ENCODE measurements at regions not wholly inside any gene's neighbourhood (a gene's known extent, or its start where the extent isn't known, plus 50 kb on each side); places are given as distances from the start of the nearest gene placed in this dataset.
"Not testable (repeated sequence)": the region's sequence is repeated elsewhere in the genome, so short reads cannot be mapped to it uniquely, and the experiment has no call there.

DNA sequence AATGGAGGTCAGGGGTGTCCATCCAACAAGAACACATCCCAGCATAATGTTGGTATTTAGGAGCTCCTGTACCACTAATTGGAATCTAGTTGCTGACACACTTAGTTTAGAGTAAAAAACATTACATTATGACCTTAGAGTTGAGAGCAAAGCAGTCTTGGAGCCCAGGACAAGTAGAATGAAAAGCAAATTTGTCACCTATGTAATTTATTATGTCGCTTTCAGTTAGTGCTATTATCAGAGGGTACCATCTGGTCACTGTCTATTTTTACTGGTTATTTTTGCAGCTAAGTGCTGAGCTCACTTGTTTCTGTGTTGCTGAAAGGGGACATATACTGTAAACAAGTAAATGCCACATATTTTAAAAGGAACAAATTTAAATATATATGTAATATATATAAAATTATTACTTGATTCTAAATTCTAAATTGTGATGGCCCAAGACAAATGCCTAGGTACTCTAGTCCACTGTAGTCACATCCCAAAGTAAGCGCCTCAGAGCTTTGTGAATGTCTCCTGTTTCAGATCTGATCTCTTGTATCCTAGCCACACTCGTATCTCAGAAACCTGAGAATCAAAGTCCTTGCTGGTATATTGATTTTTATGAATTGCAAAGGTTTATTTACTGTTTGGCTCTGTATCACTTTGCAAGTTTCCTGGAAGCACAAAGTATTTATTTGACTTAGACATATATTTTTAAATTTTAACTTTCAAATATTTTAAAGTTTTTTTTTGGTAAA is 148.6 kb upstream of the MAN1A1 start:
- TF ChIP-seq, protein P1, sequence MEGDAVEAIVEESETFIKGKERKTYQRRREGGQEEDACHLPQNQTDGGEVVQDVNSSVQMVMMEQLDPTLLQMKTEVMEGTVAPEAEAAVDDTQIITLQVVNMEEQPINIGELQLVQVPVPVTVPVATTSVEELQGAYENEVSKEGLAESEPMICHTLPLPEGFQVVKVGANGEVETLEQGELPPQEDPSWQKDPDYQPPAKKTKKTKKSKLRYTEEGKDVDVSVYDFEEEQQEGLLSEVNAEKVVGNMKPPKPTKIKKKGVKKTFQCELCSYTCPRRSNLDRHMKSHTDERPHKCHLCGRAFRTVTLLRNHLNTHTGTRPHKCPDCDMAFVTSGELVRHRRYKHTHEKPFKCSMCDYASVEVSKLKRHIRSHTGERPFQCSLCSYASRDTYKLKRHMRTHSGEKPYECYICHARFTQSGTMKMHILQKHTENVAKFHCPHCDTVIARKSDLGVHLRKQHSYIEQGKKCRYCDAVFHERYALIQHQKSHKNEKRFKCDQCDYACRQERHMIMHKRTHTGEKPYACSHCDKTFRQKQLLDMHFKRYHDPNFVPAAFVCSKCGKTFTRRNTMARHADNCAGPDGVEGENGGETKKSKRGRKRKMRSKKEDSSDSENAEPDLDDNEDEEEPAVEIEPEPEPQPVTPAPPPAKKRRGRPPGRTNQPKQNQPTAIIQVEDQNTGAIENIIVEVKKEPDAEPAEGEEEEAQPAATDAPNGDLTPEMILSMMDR (IDR thresholded peaks at IDR 0.05): no peak
- Mint-ChIP-seq H3K4me1 (ENCODE audit: low read depth) (no peaks in the 10 kb centered on the region), H3K27me3 (ENCODE audit: low read depth) (peaks cover 34% of the 10 kb centered on the region), H3K9me3 (ENCODE audit: low read depth) (peaks cover 6% of the 10 kb centered on the region), H3K27ac (ENCODE audit: unreplicated experiment) (no peak overlapping the region), H3K4me3 (ENCODE audit: unreplicated experiment) (no peak overlapping the region), H3K36me3 (ENCODE audit: low read depth) (no peaks in the 10 kb centered on the region)
- DNase-seq (ENCODE audit: low spot score): no peak

DNA sequence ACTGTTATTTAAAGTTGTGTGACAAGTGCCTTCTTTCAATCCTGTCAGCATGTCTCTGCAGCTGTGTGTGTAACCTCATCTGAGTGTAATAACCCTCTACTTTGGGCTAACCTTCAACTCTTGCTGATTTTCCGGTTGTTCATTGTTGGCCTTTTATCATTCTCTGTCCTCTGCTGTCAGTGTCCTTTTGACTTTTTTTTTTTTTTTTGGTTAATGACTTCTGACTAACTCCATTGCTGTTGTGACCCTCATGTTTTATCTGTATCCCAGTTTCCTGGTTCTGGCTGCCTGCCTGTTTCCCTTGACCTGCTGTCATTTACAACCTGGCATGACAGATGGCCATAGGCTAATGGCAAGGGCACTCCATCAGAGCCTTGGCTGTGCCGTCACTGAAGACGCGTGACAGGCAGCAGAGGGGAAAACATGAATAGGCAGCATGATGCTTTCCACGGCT is 145.7 kb upstream of the MAN1A1 start:
- Mint-ChIP-seq H3K4me3 (ENCODE audit: unreplicated experiment) (no peak overlapping the region), H3K27ac (ENCODE audit: unreplicated experiment) (no peak overlapping the region), H3K36me3 (ENCODE audit: low read depth) (no peaks in the 10 kb centered on the region)

DNA sequence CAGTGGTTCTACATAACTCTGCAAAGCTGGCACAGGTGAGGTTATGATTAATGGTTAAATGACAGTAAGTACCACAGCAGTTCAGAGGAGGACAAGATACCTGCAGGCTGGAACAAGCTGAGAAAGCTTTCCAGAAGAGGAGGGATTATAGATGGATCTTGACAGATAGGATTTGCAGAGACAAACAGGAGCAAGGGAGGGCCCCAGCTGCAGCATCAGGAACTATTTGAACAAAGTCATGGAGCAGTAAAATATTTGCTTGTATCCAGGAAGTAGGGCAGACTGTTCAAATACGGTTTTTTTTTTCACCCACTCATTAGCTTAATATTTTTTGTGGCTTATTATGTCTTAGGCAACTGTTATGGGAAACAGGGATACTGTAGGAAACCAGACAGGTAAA is 144.4 kb upstream of the MAN1A1 start:
- peaks cover 43% of the 10 kb centered on the region for H3K27me3 Mint-ChIP-seq (ENCODE audit: low read depth)
- H3K4me3 Mint-ChIP-seq (ENCODE audit: unreplicated experiment): no peak overlapping the region
- peaks cover 18% of the 10 kb centered on the region for H3K9me3 Mint-ChIP-seq (ENCODE audit: low read depth)
- no peak overlapping the region for H3K27ac Mint-ChIP-seq (ENCODE audit: unreplicated experiment)
- no peaks in the 10 kb centered on the region for H3K36me3 Mint-ChIP-seq (ENCODE audit: low read depth)
- TF ChIP-seq, protein P1 (IDR thresholded peaks at IDR 0.05): no peak
- H3K4me1 Mint-ChIP-seq (ENCODE audit: low read depth): no peaks in the 10 kb centered on the region
- no peak for DNase-seq (ENCODE audit: low spot score)

More for the DNA sequence above, 145.7 kb upstream of the MAN1A1 start:
- Mint-ChIP-seq H3K27me3 (ENCODE audit: low read depth) (peaks cover 40% of the 10 kb centered on the region), H3K9me3 (ENCODE audit: low read depth) (peaks cover 18% of the 10 kb centered on the region), H3K4me1 (ENCODE audit: low read depth) (no peaks in the 10 kb centered on the region)
- TF ChIP-seq, protein P1 (IDR thresholded peaks at IDR 0.05): no peak
- DNase-seq (ENCODE audit: low spot score): no peak

DNA sequence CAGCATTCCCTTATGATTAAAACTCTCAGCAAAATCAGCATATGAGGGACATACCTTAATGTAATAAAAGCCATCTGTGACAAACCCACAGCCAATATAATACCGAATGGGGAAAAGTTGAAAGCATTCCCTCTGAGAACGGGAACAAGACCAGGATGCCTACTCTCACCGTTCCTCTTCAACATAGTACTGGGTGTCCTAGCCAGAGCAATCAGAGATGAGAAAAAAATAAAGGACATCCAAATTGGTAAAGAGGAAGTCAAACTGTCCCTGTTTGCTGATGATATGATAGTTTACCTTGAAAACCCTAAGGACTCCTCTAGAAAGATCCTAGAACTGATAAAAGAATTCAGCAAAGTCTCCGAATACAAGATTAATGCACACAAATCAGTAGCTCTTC is 141.6 kb upstream of the MAN1A1 start:
- H3K4me3 Mint-ChIP-seq (ENCODE audit: unreplicated experiment); H3K36me3 Mint-ChIP-seq (ENCODE audit: low read depth); DNase-seq (ENCODE audit: low spot score); H3K27ac Mint-ChIP-seq (ENCODE audit: unreplicated experiment); H3K4me1 Mint-ChIP-seq (ENCODE audit: low read depth): not testable (repeated sequence)
- peaks cover 46% of the 10 kb centered on the region for H3K27me3 Mint-ChIP-seq (ENCODE audit: low read depth)
- peaks cover 18% of the 10 kb centered on the region for H3K9me3 Mint-ChIP-seq (ENCODE audit: low read depth)

DNA sequence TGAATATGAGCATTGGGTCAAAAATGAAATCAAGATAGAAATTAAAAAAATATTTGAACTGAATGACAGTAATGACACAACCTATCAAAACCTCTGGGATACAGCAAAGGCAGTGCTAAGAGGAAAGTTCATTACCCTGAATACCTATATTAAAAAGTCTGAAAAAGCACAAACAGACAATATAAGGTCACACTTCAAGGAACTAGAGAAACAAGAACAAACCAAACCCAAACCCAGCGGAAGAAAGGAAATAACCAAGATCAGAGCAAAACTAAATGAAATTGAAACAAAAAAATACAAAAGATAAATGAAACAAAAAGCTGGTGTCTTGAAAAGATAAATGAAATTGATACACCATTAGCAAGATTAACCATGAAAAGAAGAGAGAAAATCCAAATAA is 140.5 kb upstream of the MAN1A1 start:
- not testable (repeated sequence) for H3K4me1 Mint-ChIP-seq (ENCODE audit: low read depth); H3K36me3 Mint-ChIP-seq (ENCODE audit: low read depth); DNase-seq (ENCODE audit: low spot score); H3K4me3 Mint-ChIP-seq (ENCODE audit: unreplicated experiment); H3K27ac Mint-ChIP-seq (ENCODE audit: unreplicated experiment)
- peaks cover 12% of the 10 kb centered on the region for H3K9me3 Mint-ChIP-seq (ENCODE audit: low read depth)
- H3K27me3 Mint-ChIP-seq (ENCODE audit: low read depth): peaks cover 37% of the 10 kb centered on the region

DNA sequence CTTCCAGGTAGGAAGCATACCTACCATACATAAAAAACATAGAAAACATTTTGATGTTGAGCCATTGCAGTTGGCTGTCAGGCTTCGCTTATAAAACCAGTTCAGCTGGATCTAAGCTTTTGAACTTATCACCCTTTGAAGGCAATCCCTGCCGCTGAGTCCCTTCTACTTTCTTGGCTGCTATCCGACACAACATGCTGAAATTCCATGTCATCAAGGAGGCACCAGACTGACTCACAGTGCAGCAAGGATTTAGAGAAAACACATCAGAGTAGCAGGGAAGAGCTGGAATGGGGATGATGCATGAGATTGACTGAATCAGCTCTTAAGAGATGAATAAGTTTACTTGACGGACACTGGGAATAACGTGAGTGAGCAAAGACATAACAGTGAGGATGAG is 135.0 kb upstream of the MAN1A1 start:
- DNase-seq (ENCODE audit: low spot score): no peak
- Mint-ChIP-seq H3K27me3 (ENCODE audit: low read depth) (peaks cover 4% of the 10 kb centered on the region), H3K36me3 (ENCODE audit: low read depth) (no peaks in the 10 kb centered on the region), H3K27ac (ENCODE audit: unreplicated experiment) (no peak overlapping the region), H3K9me3 (ENCODE audit: low read depth) (no peaks in the 10 kb centered on the region), H3K4me3 (ENCODE audit: unreplicated experiment) (no peak overlapping the region), H3K4me1 (ENCODE audit: low read depth) (peaks cover 43% of the 10 kb centered on the region)
- TF ChIP-seq, protein P1 (IDR thresholded peaks at IDR 0.05): no peak

All from chondrocyte (in vitro differentiated cells).